GM12872 (cell line): ENCODE measurements at regions not wholly inside any gene's neighbourhood (a gene's known extent, or its start where the extent isn't known, plus 50 kb on each side); places are given as distances from the start of the nearest gene placed in this dataset.

Source experiments
- CTCF ChIP-seq: IDR thresholded peaks from 3 replicates; pipeline ENCODE4 v1.5.1; 2011; ENCODE audit warnings: low read depth, mild to moderate bottlenecking, low read length, moderate library complexity; ENCODE audit not compliant: insufficient read depth

DNA sequence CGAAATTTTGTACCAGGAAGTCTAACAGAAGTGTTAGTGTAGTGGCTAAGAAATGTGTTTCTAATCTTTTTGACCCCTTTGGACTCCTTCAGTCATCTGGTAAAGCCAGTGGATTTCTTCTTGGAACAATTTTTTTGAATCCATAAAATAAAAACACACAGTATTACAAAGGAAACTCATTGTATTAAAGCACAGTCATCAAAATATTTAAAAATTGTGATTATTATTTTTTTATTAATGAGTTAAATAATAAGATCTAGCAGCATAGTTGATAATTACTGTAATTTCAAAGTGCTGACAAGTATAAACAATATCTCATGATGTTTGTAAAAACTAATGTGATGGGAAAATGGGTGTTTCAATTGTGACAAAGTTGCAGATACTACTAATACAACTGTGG, 72.2 kb upstream of the LRRC3B start:
- no peak for TF ChIP-seq CTCF

DNA sequence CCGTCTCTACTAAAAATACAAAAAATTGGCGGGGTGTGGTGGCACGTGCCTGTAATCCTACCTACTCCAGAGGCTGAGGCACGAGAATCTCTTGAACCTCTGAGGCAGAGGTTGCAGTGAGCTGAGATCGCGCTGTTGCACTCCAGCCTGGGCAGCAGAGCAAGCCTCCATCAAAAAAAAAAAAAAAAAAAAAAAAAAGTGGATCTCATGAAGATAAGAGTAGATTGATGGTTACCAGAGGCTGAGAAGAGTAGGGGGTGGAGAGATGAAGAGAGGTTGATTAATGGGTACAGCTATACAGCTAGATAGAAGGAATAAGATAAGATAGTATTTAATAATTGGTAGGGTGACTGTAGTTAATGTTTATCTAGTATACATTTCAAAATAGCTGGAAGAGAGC, 65.9 kb upstream of the LRRC3B start:
- TF ChIP-seq CTCF: no peak

- no peak for TF ChIP-seq CTCF
Measured at GRCh38 chr3:26558257-26558656, 64.3 kb upstream of the LRRC3B start.

DNA sequence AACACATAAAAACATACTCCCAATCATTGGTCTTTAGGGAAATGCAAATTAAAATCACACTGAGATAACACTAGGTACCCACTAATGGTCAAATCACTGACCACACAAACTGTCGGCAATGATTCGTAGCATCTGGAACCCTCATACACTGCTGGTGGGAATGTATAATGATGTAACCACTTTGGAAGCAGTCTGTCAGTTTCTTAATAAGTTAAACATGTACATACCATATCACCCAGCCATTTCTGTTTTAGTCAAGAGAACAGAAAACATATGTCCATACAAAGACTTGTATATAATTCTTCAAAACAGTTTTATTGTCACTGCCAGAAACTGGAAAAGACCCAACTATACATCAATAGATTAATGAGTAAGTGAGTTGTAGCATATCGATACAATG, 63.3 kb upstream of the LRRC3B start:
- no peak for TF ChIP-seq CTCF

DNA sequence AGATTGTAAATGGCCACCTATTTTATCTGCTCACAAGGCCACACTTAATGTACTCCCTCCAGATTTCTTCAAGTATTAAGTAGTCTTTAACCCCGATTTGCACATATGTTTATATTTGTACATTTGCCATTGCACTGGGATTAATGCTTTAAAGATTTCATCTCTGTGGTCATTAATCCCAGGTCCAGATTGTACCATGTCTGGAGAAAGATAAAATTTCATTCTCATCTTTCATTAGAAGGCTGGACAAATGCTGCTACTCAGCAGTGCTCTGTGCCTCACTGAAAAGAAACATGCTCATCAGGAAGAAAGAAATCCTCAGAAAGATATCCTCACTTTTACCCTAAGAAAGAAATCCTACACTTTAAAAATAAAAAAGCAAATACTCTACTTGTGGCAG, 62.5 kb upstream of the LRRC3B start:
- no peak for TF ChIP-seq CTCF

DNA sequence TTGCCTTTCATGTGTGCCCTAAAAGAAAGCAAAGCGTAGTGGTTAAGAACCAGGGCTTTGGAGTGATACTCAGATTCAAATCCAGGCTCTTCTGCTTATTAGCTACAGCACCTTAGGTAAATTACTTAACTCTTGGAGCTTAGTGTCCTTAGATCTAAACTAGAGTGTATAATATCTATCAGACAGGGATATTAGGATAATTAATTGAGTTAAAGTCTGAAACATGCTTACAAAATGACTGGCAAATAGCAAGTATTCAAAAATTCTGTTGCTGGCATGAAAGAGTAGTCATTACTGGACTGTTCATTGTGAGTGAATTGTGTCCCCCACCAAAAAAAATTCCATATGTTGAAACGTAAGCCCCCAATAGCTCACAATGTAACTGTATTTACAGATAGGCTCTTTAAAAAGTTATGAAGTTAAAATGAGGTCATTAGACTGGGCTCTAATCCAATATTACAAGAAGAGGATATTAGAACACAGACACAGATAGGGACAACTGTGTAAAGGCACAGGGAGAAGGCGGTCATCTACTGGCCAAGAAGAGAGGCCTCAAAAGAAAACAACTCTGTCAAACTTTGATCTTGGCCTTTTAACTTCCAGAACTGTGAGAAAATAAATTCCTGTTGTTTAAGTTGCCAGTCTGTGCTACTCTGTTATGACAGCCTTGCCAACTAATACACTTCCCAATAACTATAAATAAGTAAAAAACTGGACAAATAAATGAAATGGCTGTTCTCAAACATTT, 60.4 kb upstream of the LRRC3B start:
- TF ChIP-seq CTCF: no peak
